SKM-1 (cell line): ENCODE measurements at regions not wholly inside any gene's neighbourhood (a gene's known extent, or its start where the extent isn't known, plus 50 kb on each side); places are given as distances from the start of the nearest gene placed in this dataset.

ENCODE experiments used
- DNase-seq: peaks from one replicate; lab custom pipeline; 2025; ENCODE audit not compliant: unreplicated experiment; lab: John Stamatoyannopoulos, UW

DNA sequence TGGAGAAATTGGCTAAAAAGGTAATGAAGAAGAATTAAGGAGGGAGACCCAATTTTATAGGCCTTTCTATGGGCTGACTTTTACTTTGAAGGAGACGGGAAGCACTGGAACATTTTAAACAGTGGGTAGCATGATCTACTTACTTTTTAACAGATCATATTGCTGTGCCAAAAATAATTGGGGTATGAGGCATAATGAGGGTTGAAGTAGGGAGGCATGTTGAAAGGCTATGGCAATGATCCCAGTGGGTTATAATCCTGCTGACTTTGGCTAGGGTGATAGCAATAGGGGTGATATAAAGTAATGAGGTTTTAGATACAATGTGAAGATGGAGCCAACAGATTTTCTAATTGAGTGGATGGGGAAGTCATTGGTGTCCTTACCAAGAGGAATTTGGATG lies 73.2 kb downstream of the GPR37 start:
- DNase-seq, result no peak

DNA sequence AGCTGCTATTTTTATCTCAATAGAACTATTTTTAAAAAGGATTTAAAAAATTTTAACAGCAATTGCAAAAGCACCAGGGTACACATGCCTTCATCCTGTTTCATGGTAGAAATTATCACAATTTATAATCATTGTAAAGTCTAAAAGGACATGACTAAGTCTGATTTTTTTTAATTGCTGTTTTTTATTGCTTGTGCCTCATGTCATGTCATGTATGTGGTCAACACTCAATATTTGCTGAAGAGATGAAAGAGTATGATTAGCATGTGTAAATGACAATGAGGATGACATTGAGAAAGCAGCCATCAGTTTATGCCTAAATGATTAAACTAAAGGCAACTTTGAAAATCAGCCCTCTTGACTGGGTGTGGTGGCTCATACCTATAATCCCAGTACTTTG lies 74.8 kb downstream of the GPR37 start:
- no peak for DNase-seq

DNA sequence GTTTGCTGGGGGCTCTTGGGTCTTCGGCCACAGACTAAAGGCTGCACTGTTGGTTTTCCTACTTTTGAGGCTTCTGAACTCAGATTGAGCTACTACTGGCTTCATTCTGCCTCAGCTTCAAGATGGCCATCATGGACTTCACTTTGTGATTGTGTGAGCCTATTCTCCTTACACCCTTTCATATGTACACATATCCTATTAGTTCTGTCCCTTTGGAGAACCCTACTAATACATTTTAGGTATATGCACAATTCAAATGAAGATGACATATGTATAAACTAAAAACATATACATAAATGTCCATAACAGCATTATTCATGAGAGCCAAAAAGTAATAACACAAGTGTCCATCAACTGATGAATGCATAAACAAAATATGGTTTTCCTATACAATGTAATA lies 75.7 kb downstream of the GPR37 start:
- no peak for DNase-seq

DNA sequence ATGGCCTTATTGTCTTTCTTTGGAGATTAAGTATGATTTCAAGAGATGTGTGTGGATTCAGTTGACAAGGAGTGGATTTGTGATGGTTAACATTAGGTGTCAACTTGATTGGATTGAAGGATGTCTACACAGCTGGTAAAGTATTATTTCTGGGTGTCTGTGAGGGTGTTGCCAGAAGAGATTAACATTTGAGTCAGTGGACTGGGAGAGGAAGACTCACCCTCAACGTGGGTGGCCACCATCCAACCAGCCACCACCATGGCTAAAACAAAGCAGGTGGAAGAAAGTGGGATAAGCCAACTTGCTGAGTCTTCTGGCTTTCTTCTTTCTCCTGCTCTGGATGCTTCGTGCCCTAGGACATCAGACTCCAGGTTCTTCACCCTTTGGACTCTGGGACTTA lies 76.1 kb downstream of the GPR37 start:
- DNase-seq, result no peak

DNA sequence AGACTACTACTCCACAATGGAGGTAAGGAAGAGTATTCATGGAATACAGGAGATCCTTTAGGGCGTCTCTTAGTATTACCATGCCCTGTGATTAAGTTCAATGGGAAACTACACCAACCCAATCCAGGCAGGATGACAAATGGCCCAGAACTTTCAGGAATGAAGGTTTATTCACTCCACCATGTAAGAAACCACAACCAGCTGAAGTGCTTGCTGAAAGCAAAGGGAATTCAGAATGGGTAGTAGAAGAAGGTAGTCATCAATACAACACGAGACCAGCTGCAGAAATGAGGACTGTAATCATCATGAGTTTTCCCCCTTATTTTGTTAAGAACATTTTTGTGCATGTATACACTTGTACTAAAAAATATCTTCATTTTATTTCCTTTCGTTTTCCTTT lies 76.6 kb downstream of the GPR37 start:
- no peak for DNase-seq

DNA sequence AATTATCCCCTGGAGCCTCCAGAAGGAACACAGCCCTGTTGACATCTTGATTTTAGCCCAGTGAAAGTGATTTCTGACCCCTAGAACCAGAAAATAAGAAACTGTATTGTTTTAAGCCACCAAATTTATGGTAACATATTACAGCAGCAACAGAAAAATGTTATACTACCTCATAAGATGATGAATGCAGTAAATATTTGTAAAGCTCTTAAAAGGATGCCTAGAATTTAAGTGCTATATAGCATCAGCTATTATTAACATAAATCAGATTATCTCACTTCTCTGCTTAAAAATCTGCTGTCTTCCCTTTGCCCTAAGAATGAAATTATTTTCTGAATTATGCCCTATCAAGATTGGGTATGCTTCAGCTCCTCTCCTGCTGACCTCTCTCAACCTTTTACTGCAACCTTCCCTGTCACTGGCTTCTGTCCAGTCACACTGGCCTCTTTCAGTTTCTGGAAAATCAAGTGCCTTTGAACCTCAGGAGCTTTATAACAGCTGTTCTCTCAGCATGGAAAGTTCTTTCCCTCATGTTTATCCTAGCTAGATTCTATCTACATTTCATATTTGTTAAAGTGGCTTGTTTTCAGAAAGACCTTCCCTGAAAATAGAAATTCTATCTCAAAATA lies 78.9 kb downstream of the GPR37 start:
- no peak for DNase-seq

DNA sequence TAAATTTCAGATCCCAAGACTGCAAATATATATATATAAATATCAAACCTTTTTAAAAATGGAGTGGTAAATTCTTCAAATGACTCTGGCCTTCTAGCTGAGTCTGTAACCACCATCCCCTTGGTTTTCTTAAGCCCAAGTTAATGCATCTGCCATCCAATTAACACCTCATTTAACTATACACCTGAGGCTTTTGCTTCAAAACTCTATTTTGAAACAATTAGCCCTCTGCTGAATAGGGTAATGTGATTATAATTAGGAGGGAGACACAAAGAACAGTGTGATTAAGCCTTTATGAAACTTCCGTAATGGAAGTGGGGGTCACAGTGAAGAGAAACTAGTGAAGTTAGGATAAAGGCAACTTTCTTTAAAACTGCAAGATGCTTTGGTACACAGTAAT lies 83.6 kb downstream of the GPR37 start:
- no peak for DNase-seq

DNA sequence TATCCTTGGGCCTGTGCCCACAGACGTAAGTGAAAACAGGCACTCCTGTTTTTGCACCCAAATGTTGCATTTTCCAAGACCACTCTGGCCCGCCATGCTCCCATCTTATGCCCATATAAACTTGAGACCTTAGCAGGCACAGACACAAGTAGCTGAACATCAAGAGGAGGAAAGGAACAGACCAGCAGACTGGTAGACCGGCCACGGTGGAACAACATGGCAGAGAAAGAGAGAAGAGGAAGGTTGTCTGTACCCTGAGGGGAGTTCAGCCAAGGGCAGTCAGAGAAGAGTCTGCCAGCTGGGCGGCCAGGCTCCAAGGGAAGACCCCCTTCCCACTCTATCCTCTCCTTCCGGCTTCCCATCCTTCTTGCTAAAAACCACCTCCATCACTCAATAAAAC lies 85.3 kb downstream of the GPR37 start:
- no peak for DNase-seq

DNA sequence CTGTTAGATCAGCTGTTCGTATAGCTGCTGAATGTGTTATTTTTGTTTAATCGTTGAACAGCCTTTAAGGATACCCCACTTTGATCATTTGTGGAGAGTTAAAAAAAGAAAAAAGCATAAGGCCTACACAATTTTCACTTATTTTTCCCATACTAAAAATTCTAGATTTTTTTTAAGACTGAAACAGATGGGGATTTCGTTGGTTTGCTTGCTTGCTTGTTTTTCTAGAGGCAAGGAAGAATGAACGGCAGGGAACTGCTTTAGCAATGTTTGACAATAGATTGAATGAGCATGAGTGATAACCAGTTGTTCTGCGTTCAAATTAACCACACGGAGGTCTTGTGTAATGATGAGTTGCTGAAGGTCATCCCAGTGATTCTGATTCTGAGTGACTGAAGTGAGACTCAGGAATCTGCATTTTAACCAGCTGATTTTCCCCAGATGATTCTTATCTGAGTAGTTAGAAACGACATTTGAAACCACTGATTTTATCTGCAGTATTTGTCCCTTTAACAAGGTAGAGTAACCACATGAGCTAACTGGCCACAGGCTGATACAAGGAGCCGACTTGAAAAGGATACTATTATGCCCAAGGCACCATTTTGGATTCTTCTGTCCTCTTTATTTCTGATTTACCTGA lies 85.9 kb downstream of the GPR37 start:
- DNase-seq, result no peak

DNA sequence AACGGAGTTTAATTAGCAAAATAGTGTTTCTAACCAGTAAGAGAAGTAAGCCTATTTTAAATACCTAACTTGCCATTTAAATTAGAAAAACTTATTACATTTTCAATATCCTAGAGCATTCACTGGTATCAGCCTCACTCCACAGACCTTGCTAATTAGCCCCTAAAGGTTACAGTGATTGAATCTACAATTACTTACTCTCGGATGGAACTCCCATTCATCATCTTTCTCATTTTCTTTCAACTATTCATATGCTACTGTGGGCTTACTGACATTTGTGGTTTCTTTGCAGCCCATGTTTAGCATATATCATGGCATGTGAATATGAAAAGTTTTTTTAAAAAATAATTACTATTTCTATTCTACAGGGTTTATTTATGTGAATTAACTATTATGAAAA lies 86.4 kb downstream of the GPR37 start:
- DNase-seq, result no peak

DNA sequence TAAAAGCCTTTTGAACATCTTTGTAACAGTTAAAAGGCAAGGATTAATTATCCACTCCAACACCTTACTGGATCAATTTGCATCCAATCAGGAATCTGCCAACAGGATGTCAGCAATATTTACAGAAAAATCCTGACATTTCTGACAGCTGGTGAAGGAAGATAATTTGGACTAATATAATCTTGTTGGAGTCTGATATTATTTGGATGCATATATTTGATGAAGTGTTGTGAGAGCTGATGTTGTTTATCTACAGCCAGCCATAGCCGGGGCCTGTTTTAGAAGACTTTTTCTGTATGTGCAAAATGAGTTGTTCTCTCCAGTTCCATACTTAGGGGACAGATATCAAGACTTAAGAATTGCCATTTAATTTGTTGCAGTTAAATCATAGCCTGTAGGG lies 91.1 kb downstream of the GPR37 start:
- DNase-seq, result no peak

DNA sequence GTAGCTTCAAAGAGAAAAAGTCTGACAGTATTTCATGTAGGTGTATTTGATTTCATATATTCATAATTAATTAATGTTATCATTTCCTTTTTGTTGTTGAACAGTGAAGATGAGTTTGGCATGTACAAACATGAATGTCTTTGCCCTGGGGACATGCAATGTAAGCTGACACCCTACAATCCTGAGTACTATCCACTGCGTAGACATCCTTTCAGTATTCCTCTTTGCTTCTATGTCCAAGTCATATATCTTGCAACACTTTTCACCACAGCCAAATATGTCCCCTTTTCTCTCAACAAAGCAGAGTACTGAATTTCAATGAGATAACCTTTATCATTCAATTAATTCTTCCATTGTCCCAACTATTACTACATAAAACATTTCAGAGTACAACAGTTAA lies 93.6 kb downstream of the GPR37 start:
- no peak for DNase-seq

DNA sequence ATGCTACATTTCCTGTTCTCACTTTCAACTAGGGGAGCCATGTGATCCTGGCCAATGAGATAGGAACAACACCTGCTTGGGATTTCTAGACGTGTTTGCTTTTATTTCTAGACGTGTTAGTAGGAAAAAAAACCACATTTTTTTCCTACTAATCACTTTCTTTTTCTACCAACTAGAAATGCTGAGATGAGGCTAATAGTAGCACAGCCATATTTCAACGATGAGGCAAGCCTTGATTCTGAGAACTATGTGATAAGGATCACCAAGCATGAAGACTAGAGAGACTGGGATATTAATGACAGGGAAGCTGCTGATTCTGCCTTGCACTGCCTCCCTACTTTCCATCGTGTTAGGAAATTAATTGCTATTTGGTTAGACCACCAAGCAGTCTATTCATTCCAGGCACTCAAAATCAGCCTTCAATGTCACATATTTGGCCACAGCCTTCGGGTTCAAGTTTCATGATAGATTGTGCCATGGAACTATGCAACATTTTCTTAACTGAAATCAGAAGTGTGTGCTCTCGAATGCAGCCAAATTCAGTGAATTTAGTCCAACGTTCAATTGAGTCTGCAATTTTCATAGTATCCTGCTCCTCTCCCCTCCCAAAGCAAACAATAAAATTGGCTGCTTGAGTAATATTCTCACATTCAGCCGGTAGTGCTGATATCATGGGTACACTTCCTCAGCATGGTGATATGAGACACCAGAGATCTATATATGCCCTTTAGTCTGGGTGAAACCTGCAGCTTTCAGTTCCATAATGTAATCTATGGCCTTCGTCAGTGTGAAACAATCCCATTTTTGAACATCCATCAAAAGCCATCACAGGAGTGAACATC lies 98.1 kb downstream of the GPR37 start:
- no peak for DNase-seq

DNA sequence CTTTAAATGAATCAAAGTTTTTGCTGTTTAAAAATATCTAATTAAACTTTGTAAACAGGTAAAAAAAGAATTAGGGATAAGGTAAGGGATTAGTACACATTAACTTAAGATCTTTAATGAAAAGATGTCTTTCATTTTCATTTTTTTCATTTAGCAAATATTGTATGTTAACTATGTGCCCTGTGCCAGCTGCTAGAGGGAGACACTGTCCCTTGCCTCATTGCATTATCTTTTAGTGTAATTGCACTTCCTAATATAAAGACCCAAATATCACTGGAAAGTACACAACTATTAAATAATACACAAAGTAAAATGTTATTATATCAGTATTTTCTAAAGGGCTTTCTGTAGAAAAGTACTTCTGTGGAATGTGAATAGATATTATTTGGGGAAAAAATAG lies 102.7 kb downstream of the GPR37 start:
- no peak for DNase-seq

DNA sequence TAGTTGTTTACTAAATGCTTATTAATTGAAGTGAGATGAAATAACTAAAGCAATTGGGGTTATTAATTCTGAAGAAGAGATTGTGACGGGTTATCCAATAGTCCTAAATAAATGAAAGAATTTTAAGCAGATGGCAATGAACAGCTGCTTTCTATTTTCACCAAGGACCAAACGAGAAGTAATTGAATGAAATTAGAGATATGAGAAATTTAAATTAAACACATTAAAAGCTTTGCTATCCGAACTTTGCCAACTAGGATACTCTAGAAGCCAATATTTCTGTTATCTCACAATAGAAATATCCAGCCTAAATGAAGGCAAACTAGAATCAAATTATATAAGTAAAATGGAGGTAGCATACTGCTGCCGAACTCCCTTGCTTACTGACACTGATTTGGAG lies 103.2 kb downstream of the GPR37 start:
- DNase-seq, result no peak

DNA sequence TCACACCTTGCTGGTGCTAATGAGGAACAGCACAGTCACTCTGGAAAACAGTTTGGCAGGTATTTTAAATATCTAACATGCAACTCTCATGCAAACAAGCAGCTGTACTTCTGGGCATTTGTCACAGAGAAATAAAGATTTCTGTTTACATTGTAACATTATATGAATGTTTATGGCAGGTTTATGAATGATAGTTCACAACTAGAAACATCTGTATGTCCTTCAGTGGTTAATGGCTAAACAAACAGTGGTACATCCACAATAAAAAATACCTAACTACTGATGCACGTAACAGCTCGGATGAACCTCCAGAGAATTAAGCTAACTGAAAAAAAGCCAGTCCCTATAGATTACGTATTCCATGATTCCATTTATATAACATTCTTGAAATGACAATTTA lies 109.6 kb downstream of the GPR37 start:
- DNase-seq, result no peak

DNA sequence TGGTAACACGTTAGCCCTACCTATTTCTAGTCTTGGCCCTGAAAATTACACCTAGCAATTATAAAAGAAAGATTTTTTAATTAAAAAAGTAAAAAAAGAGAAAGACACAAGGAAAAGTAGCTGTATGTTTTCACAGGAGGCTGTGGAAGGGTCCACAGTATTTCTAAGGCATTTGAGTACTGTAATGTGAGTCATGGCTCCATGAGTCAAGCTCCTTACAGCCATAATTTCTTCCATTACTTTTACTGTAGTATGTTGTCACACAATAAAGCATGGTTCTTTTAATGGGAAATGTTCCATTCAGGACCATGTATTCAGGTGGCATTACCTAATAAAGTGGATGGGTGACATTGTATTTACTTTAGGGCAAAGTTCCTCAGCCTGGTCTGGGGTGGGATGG lies 113.4 kb downstream of the GPR37 start:
- DNase-seq, result no peak

DNA sequence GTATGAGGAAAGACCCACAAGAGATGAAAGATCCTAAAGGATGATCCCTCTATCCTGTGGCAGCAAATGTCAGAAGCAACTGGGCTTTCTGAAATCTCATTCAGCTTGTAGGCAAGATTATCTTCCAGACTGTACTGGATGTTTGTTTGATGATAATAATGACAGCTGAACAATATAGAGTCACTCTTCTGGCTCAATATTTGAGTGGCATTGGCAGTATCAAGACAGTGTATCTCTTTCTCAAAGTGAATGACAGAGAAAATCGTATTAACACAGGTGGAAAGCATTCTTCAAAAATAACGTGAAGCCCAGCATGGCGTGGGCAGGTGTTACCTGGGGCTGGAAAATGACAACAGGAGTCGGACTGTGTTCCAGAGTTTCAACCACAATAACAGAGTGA lies 114.5 kb downstream of the GPR37 start:
- DNase-seq, result no peak

DNA sequence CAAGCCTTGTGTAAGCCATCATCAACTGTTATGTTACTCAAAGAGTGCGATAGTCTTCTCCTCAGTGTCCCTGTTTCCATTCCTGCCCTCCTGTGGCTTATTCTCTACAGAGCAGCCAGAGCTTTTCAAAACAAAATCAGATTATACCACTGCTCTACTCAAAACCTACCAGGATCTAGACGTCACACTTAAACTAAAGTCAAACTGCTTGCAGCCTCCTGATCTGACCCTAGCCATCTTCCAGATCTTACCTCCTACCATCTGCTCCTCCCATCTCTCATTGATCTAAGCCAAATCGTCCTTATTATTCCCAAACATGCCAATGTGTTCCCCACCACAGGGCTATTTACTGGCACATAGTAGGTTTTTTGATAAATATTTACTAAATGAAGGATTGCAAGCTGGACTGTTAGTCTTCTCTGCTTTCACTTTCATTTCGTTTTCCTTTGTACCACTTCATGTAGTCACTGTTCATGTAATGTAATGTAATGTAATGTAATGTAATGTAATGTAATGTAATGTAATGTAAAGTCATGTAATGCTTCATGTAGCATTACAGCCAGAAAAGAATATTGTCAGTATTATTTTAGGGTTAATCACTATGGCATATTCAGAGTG lies 116.1 kb downstream of the GPR37 start:
- DNase-seq, result no peak

DNA sequence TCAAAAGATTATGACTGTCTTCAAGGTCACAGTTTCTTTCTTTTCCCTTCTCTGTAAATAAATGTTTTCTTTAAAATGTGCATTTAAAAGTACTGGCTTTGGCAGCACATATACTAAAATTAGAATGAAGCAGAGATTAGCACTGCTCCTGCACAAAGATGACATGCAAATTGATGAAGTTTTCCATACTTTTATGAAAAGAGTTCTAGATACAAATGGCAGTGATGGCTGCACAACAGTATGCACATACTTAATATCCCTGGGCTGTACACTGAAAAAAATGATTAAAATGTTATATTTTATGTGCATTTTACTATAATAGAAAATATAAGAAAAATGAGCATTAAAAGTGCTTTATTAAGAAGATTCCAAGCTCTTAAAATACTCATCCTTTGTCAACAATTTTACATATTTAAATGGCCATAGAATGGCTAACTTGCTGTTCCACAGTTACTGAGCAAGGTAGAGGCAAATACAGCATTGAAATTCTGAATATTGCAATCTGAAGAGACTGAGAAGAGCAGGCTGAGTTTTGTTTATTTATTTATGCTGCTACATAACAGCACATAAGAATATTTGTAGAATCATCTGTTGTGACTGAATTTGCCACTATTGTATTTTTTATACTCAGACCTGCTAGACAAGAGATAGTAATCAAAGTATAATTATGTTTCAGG lies 117.8 kb downstream of the GPR37 start:
- DNase-seq, result no peak

DNA sequence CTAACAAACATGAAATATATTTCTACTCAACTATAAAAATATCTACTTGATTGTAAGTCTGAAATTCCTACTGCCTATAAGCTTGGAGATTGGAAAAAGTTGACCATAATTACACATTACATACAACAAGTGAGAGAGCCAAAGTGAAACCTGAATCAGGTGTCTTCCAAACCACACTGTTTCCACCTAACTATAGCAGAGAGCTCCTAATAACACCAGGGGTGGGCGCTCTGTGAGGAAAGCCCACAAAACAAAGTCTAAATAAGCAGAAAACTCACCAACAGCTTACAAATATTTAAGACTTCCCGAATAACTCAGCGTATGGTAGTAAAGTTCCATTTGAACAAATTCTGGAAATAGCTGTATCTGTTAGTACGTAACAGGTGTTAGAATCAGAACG lies 119.9 kb downstream of the GPR37 start:
- no peak for DNase-seq
